ENCODE measurements at regions not wholly inside any gene's neighbourhood (a gene's known extent, or its start where the extent isn't known, plus 50 kb on each side); places are given as distances from the start of the nearest gene placed in this dataset.

- no peak for DNase-seq (ENCODE audit: low read depth, low spot score)
- no peak overlapping the region for H3K4me3 ChIP-seq (ENCODE audit: low read depth, low read length)
- TF ChIP-seq CTCF (IDR thresholded peaks at IDR 0.05; ENCODE audit: low read depth, low read length), result no peak
- in situ Hi-C loops (cut with HindIII; ENCODE audit: low sequenced_read_pairs), result no loop called here
Observed at GRCh38 chr14:35201066-35201465, 78.7 kb downstream of the PRORP start.

GRCh38 chr14:35202195-35202594 lies 79.8 kb downstream of the PRORP start:
- no peak for TF ChIP-seq CTCF (IDR thresholded peaks at IDR 0.05; ENCODE audit: low read depth, low read length)
- no peak for DNase-seq (ENCODE audit: low read depth, low spot score)
- in situ Hi-C loops (cut with HindIII; ENCODE audit: low sequenced_read_pairs), result no loop called here
- H3K4me3 ChIP-seq (ENCODE audit: low read depth, low read length), result no peak overlapping the region

GRCh38 chr14:35205737-35206136 lies 83.4 kb downstream of the PRORP start:
- in situ Hi-C loops (cut with HindIII; ENCODE audit: low sequenced_read_pairs), result no loop called here
- no peak for TF ChIP-seq CTCF (IDR thresholded peaks at IDR 0.05; ENCODE audit: low read depth, low read length)
- H3K4me3 ChIP-seq (ENCODE audit: low read depth, low read length), result no peak overlapping the region
- DNase-seq (ENCODE audit: low read depth, low spot score), result no peak

- in situ Hi-C loops (cut with HindIII; ENCODE audit: low sequenced_read_pairs), result no loop called here
- no peak overlapping the region for H3K4me3 ChIP-seq (ENCODE audit: low read depth, low read length)
- no peak for TF ChIP-seq CTCF (IDR thresholded peaks at IDR 0.05; ENCODE audit: low read depth, low read length)
- no peak for DNase-seq (ENCODE audit: low read depth, low spot score)
Observed at GRCh38 chr14:35211067-35211466, 81.1 kb upstream of the PSMA6 start.

- DNase-seq (ENCODE audit: low read depth, low spot score), result no peak
- H3K4me3 ChIP-seq (ENCODE audit: low read depth, low read length), result no peak overlapping the region
- in situ Hi-C loops (cut with HindIII; ENCODE audit: low sequenced_read_pairs), result no loop called here
- TF ChIP-seq CTCF (IDR thresholded peaks at IDR 0.05; ENCODE audit: low read depth, low read length), result no peak
Observed at GRCh38 chr14:35212471-35213142, 79.6 kb upstream of the PSMA6 start.

- in situ Hi-C loops (cut with HindIII; ENCODE audit: low sequenced_read_pairs), result no loop called here
- no peak for DNase-seq (ENCODE audit: low read depth, low spot score)
- TF ChIP-seq CTCF (IDR thresholded peaks at IDR 0.05; ENCODE audit: low read depth, low read length), result no peak
- H3K4me3 ChIP-seq (ENCODE audit: low read depth, low read length), result no peak overlapping the region
Observed at GRCh38 chr14:35213143-35213788, 78.9 kb upstream of the PSMA6 start.
